ENCODE measurements at regions not wholly inside any gene's neighbourhood (a gene's known extent, or its start where the extent isn't known, plus 50 kb on each side); places are given as distances from the start of the nearest gene placed in this dataset.
A peak's percentile ranks its signal among the peaks of the same experiment; 100 is the strongest.

DNA sequence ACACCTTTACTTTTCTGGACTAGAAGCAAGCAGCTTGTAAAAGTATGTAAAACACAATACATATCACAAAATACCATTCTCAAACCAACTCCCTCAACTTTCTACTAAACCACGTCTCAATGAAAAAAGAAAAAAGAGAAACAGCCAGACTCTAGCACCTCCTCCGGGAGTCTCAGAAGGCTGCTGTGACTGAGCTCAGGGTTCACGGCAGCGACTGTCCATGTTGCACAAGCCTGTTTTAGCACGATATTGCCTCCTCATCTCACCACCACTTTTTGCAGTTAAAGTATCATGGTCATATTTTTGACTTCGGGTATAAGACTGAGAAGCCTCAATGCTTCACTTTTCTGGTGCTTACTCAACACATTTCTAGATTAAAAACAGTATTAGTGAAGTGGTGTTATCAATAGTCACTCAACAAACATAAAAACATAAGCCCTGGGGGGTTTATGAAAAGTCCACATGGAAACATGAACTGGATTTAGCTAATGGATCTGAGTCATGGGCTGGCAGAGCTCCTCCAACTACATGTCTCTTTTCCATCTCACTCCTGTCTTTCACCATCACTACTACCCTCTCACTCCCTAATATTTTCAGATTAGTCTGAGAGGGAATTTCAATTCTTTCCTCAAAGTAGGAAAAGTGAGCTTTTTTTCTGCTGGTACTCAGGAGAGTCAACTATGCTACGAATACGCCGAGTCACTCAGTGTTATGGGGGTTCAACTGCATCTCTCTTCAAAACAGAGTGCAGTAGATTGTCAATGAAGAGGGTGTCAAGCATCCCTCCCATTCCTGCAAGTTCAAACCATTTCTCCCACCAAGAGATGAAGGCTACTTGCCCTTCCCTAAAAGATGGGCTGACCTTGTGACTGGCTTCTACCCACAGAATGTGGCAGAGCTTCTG lies 113.7 kb downstream of the OSR1 start:
- DNase-seq (ENCODE audit: low read depth), result no peak
- H3K4me3 ChIP-seq (ENCODE audit: low read depth, low read length), result no peak overlapping the region

DNA sequence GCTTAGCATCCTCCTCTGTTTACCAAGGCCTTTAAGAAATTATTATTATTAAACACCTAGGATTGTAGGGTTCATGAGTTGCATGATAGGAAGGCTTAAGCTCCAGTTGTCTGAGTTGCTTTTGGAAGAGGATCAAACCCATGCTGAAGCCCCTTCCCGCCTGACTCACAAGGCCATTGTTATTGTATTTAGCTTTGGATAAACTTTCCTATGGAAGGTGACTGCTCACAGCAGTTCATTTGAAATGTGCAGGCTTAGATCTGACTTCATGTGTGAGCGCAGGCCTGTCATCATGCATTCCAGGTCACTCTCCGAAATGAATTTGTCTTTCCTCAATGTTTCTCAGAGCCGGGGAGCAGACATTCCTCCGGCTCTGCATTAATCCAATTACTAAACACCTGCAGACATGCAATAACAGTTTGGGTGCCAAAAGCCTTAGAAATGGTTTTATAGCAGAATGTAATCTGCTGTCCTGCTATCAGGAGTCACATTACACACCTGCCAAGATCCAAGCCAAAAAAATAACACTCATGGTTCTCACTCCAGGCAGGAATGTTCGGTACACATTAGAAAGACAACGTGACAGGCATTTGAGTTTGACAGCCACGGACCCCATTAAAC lies 119.9 kb downstream of the OSR1 start:
- no peak overlapping the region for H3K4me3 ChIP-seq (ENCODE audit: low read depth, low read length)
- DNase-seq (ENCODE audit: low read depth), result no peak

DNA sequence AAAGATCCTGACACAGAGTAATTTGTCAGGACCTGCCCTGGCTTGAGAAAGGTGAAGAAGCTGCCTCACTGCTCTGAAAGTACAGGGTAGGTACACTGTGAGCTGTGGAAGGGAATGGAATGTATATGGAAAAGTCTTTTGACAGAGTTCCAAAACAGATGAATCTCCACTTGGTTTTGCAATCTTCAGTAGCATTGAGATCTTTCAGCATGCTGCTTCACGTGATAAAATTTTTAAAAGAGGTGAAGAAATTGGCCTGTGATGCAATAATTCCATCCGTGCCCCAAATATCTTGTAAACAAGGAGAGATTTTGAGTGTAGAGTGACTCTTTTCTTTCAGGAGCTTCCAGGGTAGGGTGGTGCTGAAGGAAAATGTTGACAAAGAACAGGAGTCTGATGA lies 123.1 kb downstream of the OSR1 start:
- DNase-seq (ENCODE audit: low read depth), result peak; percentile 84
- no peak overlapping the region for H3K4me3 ChIP-seq (ENCODE audit: low read depth, low read length)

DNA sequence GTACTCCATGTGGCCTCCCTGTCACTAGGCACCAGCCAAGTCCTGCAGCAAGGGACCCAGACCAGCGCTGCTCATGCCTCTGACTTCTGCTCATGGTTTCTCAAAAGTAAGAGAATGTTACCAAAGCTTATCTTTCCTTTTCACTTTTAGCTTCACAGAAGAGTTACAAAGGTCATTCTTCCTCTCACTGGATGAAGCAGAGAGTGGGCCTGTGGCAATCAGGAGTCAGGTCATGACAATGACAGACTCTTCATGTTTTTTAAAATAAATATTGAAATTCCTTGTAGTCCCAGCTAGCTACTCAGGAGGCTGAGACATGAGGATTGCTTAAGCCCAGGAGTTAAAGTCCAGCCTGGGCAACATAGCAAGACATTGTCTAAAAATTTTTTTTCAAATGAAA lies 126.1 kb downstream of the OSR1 start:
- DNase-seq (ENCODE audit: low read depth), result no peak

DNA sequence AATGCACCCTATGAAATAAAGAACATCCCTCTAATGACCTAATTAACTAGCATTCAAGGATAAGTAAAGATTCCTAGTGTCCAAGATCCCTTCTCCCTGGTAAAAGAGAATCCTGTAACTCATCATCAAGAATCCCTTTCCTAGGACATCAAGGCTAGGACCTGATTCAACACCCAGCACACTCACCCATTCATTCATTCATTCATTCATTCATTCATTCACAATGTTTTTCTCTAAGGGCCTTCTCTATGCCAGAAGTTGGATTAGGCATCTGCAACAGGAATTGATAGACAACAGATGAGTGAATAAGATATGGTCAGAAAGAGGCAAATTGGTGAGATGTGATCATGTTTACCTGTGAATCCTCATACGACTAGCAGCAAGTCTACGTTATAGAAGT lies 126.8 kb downstream of the OSR1 start:
- no peak overlapping the region for H3K4me3 ChIP-seq (ENCODE audit: low read depth, low read length)
- DNase-seq (ENCODE audit: low read depth), result no peak

More for the DNA sequence above, 126.1 kb downstream of the OSR1 start:
- H3K4me3 ChIP-seq (ENCODE audit: low read depth, low read length), result no peak overlapping the region

DNA sequence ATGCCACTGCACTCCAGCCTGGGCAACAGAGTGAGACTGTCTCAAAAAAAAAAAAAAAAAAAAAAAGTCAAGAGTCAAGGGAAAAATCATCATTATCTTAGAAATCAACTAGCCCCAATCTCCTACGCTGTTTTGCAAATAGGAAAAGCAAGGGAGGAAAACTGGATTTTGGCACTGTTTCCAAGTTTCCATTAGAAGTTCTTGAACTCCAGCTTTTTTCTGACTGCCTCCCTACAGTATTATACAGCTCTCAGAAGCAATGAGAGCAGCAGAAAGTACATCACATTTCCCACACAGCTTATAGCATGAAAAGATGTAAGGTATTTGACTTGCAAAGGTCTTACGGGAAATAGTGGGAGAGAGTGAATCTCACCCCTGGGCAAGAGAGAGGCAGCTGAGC lies 127.8 kb downstream of the OSR1 start:
- H3K4me3 ChIP-seq (ENCODE audit: low read depth, low read length), result no peak overlapping the region
- no peak for DNase-seq (ENCODE audit: low read depth)

DNA sequence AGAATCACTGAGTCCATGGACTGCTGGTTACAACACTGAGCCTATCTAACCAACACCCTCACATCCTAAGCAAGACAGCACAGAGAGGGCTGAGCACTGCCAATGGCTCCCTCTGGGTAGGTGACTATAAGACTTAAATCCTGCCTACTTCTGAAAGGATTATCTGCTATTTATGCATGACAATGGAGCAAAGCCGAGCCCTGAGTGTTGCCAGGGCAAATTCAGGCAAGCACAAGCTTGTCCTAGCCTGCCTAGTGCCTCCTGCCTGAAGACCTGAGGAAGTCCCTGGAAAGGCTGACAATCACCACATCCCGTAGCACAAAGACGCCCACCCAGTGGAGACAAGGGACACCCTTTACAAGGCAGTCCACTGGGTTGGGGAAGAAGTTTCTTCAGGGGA lies 129.7 kb downstream of the OSR1 start:
- no peak overlapping the region for H3K4me3 ChIP-seq (ENCODE audit: low read depth, low read length)
- DNase-seq (ENCODE audit: low read depth), result no peak

DNA sequence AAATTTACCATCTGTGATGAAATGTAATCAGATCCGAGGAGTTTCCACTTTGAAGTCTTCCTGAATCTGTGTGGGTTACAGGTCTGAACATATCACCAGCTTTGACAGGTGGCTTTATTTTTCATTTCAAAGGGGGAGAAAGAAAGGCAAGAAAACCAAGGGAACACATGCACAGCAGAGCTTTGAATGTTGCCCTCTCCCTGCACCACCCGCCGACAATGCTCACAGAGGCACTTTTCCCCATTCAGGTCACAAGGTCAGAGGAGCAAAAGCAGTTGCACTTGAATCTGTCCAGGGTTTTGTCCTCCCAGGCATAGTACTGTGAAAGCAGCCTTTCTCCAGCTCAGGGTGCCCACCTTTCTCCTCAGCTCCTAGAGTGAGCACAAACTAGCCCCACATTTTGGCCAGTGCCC lies 130.2 kb downstream of the OSR1 start:
- H3K4me3 ChIP-seq (ENCODE audit: low read depth, low read length), result no peak overlapping the region
- DNase-seq (ENCODE audit: low read depth), result no peak

DNA sequence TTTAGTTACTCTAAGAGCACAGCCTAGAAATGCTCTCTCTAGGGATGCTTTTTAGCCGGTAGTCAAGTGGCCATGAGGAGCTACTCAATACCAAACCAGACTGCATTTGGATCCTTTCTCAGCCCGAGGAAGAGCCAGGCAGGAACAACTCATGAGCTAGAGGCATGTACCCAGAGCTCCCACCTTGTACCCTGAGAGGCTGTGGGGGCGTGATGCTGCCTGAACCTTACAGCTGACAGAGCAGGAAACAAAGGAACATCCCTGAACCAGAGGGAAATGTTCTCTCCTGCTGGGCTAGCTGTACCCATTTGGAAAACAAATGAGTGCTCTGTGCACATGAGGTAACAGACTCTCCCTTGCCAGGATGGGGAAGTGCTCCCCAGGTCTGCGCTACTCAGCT lies 131.6 kb downstream of the OSR1 start:
- no peak overlapping the region for H3K4me3 ChIP-seq (ENCODE audit: low read depth, low read length)

DNA sequence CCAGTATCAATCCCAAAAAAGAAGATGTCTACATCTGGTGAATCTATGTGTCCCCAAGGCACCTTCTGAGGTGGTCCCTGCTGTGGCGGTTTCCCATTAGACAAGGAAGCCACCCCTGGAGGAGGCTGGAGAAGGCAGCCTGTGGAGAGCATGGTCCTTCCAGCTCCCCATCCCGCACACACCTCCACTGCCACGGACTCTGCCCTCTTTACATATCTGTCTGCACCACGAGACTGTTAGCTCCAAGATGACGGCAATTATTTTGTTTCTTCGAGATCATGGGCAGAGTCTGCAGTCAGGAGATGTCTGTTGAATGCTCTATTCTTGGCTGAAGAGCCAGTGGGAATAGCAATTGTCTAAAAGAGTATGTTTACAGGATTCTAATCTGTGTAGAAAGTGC lies 132.0 kb downstream of the OSR1 start:
- H3K4me3 ChIP-seq (ENCODE audit: low read depth, low read length), result no peak overlapping the region
- DNase-seq (ENCODE audit: low read depth), result no peak

More for the DNA sequence above, 131.6 kb downstream of the OSR1 start:
- DNase-seq (ENCODE audit: low read depth), result no peak

DNA sequence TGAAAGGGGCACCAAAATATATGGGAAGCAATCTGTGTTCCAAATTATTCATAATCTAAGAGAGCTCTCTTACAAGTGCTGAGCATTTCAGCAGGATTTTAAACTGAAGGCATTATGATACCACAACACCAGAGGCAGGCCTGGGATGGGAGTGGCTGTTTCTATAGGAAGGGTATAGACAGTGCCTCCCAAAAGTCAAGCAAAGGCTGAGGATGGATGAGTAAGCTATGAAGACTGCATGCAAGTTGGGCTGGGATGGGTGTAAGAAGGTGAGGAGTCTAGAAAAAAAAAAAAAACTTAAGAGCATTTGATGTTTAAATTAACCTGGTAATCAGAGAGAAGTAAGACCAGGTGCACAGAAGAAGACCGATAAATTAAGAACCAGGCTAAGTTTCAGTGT lies 132.5 kb downstream of the OSR1 start:
- no peak for DNase-seq (ENCODE audit: low read depth)

DNA sequence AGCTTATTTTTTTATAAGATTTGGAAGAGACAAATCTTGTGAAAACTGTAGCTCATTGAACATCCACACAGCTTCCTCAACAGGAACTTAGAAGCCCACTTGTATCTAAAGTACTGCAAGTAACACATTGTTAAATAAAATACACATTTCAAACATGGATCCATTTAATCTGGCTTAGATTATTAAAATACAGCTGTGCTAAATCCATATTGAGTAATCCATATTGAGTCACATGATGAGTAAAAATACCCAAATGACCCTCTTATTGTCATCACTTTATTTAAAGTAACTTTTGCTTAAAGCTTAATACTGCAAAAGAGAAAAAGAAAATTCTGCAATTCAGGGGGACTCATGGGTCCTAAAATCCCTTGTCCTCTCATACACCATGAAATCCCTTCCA lies 133.3 kb downstream of the OSR1 start:
- no peak overlapping the region for H3K4me3 ChIP-seq (ENCODE audit: low read depth, low read length)
- no peak for DNase-seq (ENCODE audit: low read depth)

More for the DNA sequence above, 132.5 kb downstream of the OSR1 start:
- no peak overlapping the region for H3K4me3 ChIP-seq (ENCODE audit: low read depth, low read length)

DNA sequence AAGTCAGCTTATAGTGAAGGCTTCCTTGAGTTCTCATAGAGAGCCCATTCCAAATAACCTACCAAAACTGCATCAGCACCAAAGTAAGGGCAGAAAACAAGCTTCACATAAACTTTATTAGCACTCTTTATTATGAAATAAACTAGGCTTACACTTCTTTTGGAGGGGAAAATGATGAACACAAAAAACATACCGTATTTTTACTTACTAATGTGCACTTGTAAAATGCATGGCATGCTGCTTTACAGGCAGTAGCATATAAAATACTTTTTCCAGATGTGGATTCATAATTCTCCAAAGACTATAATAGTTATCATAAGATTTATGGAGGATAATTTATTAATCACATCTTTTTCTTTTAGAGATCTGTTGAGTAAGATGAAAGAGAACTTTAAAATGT lies 133.9 kb downstream of the OSR1 start:
- no peak overlapping the region for H3K4me3 ChIP-seq (ENCODE audit: low read depth, low read length)
- DNase-seq (ENCODE audit: low read depth), result no peak

DNA sequence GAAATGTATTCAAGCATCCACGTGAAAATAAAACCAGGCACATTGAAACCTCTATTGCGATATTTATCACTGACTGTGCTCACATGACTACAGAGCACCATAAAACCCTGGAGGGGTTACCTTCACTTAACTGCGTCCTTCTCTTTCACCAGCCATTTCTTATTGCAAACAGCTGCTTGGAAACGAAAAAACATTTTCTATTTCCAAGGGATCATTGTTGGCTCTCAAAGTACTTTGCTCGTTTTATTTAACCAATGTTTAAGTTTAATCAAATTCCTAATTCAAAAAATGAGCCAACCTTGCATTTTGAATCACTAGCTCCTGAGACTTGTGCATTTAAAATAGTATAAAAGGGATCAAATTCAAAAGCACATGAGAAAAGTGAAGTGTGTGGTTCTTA lies 134.4 kb downstream of the OSR1 start:
- H3K4me3 ChIP-seq (ENCODE audit: low read depth, low read length), result no peak overlapping the region
- no peak for DNase-seq (ENCODE audit: low read depth)

DNA sequence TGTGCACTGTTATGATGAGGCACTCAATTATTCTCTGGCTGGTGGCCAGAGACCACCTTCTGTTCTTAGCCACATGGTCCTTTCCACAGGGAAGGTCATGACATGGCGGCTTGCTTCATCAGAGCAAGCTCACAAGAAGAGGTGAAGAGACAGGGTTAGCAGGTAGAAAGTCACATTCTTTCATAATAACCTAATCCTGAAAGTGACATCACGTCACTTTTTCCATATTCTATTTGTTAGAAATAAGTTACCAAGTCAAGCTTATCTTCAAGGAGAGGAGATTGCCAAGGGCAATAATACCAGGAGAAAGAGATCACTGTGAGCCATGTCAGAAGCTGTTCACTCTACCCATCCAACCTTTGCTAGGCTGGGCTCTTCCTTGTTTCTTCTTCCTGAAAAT lies 139.4 kb downstream of the OSR1 start:
- no peak for DNase-seq (ENCODE audit: low read depth)
- no peak overlapping the region for H3K4me3 ChIP-seq (ENCODE audit: low read depth, low read length)

DNA sequence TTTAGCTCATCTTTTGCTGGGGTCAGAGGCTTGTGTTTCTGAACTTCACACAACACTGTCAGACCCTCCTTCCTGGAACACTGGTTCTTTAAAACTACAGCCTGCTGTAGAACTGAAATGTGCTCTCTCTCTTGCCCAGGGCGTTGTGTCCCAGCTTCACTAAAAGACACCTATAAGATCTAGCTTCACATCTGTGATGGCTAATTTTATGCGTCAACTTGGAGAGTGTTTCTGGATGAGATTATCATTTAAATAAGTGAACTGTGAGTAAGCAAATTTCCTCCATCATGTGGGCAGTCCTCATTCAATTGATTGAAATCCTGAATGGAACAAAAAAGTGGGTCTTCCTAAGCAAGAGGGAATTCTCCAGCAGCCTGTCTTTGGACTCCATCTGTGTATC lies 140.3 kb downstream of the OSR1 start:
- H3K4me3 ChIP-seq (ENCODE audit: low read depth, low read length), result no peak overlapping the region
- no peak for DNase-seq (ENCODE audit: low read depth)

DNA sequence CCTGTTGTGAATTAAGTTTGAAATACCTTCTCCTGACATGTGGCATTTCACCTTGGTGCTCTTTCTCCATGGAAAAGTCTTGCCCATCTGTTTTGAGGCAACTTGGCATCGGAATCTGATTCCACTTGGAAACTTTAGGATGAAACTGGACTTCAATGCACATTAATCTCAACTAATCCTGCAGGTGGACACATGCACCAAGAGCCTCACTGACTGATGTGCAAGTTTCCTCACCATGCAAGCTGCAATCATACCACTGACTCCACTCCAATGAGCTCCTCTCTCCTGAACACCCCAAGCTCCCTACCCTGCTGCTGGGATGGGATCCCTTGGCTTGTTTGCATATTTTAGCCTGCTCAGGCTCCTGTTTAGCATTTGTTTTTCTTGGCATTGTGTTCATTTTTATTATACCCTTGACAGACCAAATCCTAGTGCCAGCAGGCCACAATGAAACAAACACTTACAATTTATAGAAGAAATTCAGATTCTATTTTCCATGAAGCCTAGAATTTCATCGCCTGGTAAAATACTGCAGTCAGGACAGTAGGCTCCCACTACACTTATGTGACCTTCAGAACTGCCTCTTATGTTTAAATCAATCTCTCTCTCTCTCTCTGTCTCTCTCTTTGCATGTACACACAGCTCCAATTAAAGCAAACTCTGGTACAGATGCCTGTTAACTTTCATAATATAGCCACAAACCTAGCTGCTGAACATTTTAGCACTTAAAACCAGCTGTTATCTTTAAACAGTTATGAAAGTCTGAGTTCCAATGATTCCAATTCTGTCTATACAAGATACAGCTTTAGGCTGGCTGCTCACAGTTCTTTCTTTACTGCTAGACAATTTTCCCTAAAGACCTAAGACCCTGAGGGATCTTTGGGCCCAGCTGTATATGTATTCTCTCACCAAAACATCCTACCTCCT lies 141.5 kb downstream of the OSR1 start:
- no peak overlapping the region for H3K4me3 ChIP-seq (ENCODE audit: low read depth, low read length)
- DNase-seq (ENCODE audit: low read depth), result no peak

DNA sequence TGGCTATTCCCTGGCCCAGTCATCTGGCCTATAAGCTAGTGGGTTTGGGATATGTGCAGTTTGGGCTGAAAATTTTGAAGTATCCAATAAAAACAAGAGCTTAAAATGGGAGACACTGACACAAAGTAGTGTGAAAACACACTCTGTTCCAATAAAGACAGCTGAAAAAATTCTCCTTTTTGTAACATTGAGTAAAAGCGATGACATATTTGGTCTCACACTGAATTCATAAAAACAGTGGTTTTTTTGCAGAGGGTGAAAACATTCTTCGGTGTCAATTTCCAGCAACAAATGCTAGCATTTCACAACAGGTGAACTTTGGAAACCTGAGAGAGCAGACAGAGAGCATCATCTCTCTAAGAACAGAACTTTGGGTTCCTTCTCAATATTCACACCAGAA lies 142.2 kb downstream of the OSR1 start:
- no peak for DNase-seq (ENCODE audit: low read depth)
- no peak overlapping the region for H3K4me3 ChIP-seq (ENCODE audit: low read depth, low read length)

DNA sequence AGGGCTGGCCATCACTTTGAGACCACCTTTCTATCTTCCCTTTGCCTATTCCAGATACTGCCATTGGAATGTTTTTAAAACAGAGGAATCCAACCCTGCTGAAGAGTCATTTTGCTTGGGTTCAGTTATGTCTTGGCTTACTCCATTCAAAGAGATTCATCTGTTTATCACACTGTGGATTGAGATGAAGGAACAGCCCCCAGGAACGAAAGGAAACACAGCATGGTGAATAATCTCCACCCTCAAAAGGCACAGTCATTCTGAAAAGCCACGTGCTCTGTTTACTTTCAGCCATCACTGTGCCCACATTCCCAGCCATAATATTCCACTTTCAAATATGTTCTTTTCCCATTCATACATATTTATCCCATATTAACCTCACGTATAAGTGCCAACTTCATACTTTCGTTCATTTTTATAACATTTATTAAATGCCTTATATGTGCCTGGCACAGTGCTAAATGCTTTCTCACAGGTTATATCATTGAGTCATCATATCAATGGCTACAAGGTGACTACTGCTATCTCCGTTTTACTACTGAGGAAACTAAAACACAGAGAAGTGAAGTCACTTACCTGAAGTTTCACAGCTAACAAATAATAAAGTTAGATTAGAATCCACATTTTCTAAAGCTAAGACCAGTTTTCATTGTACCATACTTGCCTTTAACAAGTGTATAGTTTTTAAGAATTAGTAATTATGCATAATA lies 143.6 kb downstream of the OSR1 start:
- no peak for DNase-seq (ENCODE audit: low read depth)

More for the DNA sequence above, 143.6 kb downstream of the OSR1 start:
- H3K4me3 ChIP-seq (ENCODE audit: low read depth, low read length), result no peak overlapping the region

Measured in skeletal muscle cell (primary cell).